ENCODE measurements at regions not wholly inside any gene's neighbourhood (a gene's known extent, or its start where the extent isn't known, plus 50 kb on each side); places are given as distances from the start of the nearest gene placed in this dataset.
A peak's percentile ranks its signal among the peaks of the same experiment; 100 is the strongest.

GRCh38 chr12:97097734-97098133 is 190.7 kb downstream of the NEDD1 start:
- DNase-seq: no peak

GRCh38 chr12:97109441-97109840 is 202.4 kb downstream of the NEDD1 start:
- no peak for DNase-seq

- no peak for DNase-seq
Observed at GRCh38 chr12:97112136-97112535, 205.1 kb downstream of the NEDD1 start.

GRCh38 chr12:97118796-97119375 is 211.8 kb downstream of the NEDD1 start:
- no peak for DNase-seq

- DNase-seq: no peak
Observed at GRCh38 chr12:97127061-97127460, 220.0 kb downstream of the NEDD1 start.

- DNase-seq: no peak
Observed at GRCh38 chr12:97131220-97131981, 224.3 kb downstream of the NEDD1 start.

GRCh38 chr12:97132270-97132669 is 225.2 kb downstream of the NEDD1 start:
- DNase-seq: no peak

DNA sequence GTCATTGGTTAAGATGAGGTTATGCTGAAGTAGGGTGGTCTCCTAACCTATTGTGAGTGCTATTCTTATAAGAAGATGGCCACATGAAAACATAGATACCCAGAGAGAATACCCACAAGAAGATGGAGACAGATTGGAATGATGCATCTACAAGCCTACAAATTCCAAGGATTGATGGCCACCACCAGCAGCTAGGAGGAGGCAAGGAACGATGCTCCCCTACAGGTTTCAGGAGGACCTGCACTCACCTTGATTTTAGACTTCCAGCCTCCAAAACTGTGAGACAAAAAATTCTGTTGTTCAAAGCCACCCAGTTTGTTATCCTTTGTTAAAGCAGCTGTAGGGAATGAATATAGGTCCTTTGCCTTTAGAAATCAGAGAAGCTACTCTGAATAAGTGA is 227.4 kb downstream of the NEDD1 start:
- DNase-seq: no peak

DNA sequence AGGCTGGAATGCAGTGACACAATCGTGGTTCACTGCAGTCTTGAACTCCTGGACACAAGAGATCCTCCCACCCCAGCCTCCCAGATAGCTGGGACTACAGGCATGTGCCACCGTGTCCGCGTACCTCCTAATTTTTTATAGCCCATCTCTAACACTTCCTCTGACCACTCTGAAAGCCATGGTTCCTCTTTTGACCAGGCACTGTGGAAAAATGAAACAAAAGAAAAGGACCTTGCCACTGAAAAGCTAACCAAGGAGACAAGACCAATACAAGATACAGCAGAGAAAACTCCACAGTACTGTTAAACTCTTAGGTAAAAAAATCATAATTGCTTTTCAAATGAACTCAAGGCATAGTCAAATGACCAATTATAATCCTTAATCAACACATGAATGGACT is 233.3 kb downstream of the NEDD1 start:
- no peak for DNase-seq

DNA sequence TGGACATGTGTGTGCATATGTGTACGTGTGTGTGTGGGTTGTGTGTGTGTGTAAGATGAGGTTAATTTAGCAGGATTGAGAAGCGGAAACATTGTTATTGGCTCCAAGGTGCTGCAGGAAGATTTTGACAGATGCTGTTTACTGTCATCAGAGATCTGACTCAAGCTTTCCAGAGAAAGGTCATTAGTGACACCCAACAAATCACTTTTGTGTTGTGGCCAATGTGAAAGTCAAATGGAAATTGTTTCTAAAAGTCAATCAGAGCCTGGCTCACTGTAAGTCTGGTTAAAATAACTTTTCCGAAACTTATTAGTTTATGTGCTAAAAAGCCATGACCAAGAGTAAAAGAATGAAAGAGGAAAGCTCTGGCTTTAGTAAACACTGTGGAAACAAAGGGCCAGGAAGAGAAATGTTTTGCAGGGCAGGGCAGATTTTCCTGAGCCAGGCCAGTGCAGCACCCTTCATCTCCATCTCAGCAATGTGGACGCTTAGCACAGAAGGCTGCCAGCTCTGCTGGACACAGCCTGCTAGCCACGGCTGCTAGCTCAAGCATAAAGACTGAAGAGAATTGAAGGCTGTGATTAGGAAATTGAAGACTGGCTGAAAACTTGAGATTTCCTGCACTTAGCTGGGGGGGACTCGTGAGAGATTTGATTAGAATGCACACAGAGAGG is 235.8 kb downstream of the NEDD1 start:
- no peak for DNase-seq

GRCh38 chr12:97148941-97149559 is 242.0 kb downstream of the NEDD1 start:
- DNase-seq: peak; percentile 16

GRCh38 chr12:97151481-97151880 is 244.4 kb downstream of the NEDD1 start:
- DNase-seq: no peak

GRCh38 chr12:97159377-97159776 is 252.3 kb downstream of the NEDD1 start:
- DNase-seq: no peak

GRCh38 chr12:97160277-97160676 is 253.2 kb downstream of the NEDD1 start:
- no peak for DNase-seq

DNA sequence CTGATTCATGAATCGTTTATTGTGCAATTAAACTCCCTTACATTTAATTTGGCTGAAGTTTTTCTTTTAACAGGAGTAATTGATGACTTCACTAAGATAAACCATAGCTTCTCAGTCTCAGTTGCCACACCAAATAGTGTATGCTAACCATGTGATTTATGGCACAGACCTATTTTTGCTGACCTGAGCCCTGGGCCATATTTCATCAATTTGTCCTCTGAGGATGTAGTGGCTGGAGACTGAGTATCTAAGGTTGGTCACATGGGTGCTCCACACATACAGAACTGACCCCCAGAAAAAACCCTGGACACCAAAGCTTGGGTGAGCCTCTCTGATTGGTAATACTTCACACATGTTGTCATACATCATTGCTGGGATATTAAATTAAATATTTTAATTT is 255.1 kb downstream of the NEDD1 start:
- no peak for DNase-seq

- DNase-seq: no peak
Observed at GRCh38 chr12:97164936-97165335, 257.9 kb downstream of the NEDD1 start.

- DNase-seq: no peak
Observed at GRCh38 chr12:97167598-97167997, 260.5 kb downstream of the NEDD1 start.

GRCh38 chr12:97168804-97169203 is 261.7 kb downstream of the NEDD1 start:
- DNase-seq: no peak

- no peak for DNase-seq
Observed at GRCh38 chr12:97169889-97170567, 263.0 kb downstream of the NEDD1 start.

DNA sequence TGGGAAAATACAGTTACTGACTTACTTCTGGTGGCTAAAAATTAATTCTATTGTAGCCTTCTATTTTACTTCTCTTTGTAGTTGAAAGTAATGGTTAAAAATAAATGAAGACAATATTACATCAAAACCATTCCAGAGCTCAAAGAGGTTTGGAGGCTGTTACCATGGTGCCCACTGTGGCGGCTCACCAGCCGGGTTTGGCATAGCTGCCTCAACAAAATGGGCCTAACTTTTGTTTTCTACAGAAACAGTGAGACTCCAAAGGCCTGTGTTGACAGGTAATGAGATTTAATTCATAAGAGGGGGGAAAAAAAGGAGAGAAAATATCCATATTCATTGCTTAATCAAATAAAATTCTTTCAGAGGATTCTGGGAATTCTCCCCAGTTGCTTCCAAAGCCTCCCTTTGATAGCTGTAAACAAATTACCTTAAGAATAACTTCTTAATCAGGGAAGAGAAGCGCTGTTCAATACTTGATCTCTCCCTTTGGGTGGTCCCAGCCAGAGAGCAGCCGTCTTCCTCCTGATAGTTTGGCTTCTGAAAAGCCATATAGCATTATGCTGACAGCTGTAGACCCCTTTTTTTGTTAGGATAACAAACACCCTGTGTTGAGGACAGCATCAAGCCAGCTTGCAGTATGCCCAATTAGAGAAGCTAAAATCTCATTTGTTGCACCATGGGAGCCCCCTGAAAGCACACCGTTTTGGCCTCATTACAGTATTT is 266.8 kb downstream of the NEDD1 start:
- no peak for DNase-seq

- DNase-seq: no peak
Observed at GRCh38 chr12:97177481-97177880, 270.4 kb downstream of the NEDD1 start.

DNA sequence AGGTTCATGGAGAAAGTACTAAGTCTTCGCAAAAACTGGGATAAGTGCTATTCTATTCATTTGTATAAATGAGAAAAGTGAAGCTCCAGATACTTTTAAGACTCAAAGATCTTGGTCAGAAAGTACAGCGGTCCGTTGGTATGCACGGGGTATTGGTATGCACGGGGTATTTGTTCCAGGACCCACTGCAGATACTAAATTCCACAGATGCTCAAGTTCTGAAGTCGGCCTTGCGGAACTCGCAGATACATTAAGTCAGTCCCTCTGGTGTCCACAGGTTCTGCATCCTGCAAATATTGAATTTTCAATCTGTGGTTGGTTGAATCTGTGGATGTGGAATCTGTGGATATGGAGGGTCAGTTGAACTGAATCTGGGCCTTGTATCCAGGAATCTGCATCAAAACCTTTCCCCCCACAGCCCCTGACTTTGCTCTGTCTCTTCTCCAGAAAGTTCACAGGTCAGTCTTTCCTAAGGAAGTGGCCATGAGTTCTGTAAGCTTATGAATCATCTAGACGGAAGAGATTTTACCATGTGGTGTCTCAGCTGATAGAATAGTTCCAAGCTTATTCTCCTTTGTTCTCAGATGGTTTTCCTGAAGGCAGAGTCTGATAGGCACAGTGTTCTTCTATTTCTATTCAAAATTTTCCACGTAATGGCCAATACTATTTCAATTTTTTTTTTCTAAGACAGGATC is 274.7 kb downstream of the NEDD1 start:
- DNase-seq: no peak
